ENCODE measurements at regions not wholly inside any gene's neighbourhood (a gene's known extent, or its start where the extent isn't known, plus 50 kb on each side); places are given as distances from the start of the nearest gene placed in this dataset.

DNA sequence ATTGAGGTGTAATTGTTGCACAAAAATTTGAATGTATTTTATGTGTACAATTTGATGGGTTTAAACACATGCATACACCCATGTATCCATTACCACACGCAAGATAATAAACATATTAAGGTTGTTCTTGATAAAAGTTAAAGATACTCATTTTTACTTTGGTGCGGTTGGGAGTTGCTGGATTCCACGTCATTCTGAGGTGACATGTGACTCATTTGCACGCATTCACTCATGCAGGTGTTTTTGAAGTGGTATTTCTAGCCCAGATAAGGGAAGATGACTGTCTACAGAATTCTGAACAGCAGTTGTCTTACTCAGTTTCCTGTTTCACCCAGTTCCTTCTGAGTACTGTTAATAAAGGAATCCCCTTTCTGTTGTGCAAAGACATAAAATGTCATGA lies 142.0 kb downstream of the RTL3 start:
- Histone ChIP-seq H3K36me3 (no peaks in the 10 kb centered on the region), H3K27me3 (no peaks in the 10 kb centered on the region), H3K27ac (no peak overlapping the region), H3K4me1 (ENCODE audit: control insufficient read depth in 1 of 2, insufficient read depth in 1 of 2, low read depth in 1 of 2, low read length in 1 of 2) (no peaks in the 10 kb centered on the region), H3K4me3 (ENCODE audit: low read depth in 1 of 2, low read length in 1 of 2) (no peak overlapping the region), H3K9me3 (no peaks in the 10 kb centered on the region)
- TF ChIP-seq, protein P1, sequence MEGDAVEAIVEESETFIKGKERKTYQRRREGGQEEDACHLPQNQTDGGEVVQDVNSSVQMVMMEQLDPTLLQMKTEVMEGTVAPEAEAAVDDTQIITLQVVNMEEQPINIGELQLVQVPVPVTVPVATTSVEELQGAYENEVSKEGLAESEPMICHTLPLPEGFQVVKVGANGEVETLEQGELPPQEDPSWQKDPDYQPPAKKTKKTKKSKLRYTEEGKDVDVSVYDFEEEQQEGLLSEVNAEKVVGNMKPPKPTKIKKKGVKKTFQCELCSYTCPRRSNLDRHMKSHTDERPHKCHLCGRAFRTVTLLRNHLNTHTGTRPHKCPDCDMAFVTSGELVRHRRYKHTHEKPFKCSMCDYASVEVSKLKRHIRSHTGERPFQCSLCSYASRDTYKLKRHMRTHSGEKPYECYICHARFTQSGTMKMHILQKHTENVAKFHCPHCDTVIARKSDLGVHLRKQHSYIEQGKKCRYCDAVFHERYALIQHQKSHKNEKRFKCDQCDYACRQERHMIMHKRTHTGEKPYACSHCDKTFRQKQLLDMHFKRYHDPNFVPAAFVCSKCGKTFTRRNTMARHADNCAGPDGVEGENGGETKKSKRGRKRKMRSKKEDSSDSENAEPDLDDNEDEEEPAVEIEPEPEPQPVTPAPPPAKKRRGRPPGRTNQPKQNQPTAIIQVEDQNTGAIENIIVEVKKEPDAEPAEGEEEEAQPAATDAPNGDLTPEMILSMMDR (IDR thresholded peaks at IDR 0.05): no peak

DNA sequence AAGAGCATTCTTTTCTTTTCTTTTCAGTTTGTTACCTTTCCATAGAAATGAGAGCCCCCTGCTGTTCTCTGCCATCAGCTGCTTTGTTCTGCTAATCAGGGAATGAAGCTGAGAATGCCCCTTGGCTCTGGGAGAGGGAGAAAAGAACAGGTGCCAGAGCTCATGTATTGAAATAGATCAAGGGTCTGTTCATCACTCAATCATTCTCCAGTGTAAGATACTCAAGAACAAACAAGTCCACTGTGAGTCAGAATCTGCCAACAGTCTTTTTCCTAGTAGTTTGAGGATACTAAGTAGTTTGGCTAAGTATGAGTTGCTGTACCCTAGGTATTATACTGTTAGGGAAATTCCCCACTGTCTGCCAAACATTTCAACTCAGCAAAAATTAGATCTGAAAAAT lies 144.3 kb downstream of the RTL3 start:
- TF ChIP-seq, protein P1 (IDR thresholded peaks at IDR 0.05): no peak
- Histone ChIP-seq H3K4me1 (ENCODE audit: control insufficient read depth in 1 of 2, insufficient read depth in 1 of 2, low read depth in 1 of 2, low read length in 1 of 2) (no peaks in the 10 kb centered on the region), H3K27me3 (no peaks in the 10 kb centered on the region), H3K4me3 (ENCODE audit: low read depth in 1 of 2, low read length in 1 of 2) (no peak overlapping the region), H3K9me3 (no peaks in the 10 kb centered on the region), H3K27ac (no peak overlapping the region), H3K36me3 (no peaks in the 10 kb centered on the region)

DNA sequence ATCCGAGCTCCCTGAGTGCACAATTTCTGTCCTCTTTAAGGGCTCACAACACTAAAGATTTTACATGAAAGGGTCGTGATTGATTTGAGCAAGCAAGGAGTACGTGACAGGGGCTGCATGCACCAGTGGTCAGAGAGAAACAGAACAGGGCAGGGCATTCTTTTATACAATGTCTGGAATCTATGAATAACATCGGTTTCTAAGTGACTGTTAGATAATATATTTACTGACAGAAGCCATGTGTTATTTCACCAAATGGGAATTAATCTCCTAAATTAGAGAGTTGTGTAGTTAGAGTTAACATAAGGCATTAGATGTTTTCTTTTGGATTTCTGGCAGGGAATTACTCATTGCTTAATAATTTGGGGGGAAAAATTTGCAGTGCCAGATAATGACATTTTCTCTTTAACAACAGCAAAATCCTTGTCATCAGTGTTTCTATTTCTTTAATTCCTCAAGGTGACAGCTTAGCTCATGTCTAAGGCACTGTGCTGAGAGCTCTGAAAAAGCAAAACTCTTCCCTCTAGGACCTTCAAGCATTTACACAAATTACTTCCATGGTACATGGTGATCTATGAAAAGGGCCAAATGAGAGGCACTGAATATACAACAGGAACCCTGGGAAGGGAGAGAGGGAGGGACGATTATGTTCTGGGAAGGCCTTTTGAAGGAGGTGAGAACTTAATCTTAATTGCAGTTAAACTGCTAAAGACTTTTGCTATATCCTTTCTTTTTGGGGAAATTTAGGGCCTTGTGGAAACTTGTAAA lies 145.0 kb downstream of the RTL3 start:
- no peaks in the 10 kb centered on the region for H3K4me1 ChIP-seq (ENCODE audit: control insufficient read depth in 1 of 2, insufficient read depth in 1 of 2, low read depth in 1 of 2, low read length in 1 of 2)
- TF ChIP-seq, protein P1 (IDR thresholded peaks at IDR 0.05): no peak
- no peak overlapping the region for H3K27ac ChIP-seq
- H3K4me3 ChIP-seq (ENCODE audit: low read depth in 1 of 2, low read length in 1 of 2): no peak overlapping the region
- no peaks in the 10 kb centered on the region for H3K9me3 ChIP-seq
- H3K27me3 ChIP-seq: no peaks in the 10 kb centered on the region
- no peaks in the 10 kb centered on the region for H3K36me3 ChIP-seq

DNA sequence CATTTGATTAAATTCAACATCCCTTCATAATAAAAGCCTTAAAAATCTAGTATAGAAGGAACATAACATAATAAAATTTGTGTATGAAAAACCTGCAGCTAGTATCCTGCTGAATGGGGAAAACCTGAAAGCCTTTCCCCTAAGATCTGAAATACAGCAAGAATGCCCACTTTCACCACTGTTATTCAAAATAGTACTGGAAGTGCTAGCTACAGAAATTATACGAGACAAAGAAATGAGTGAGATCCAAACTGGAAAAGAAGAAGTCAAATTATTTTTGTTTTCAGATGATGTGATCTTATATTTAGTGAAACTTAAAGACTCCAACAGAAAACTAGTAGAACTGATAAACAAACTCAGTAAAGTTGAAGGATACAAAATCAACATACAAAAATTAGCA lies 152.9 kb downstream of the RTL3 start:
- no peaks in the 10 kb centered on the region for H3K4me1 ChIP-seq (ENCODE audit: control insufficient read depth in 1 of 2, insufficient read depth in 1 of 2, low read depth in 1 of 2, low read length in 1 of 2)
- no peak overlapping the region for H3K4me3 ChIP-seq (ENCODE audit: low read depth in 1 of 2, low read length in 1 of 2)
- no peaks in the 10 kb centered on the region for H3K36me3 ChIP-seq
- TF ChIP-seq, protein P1 (IDR thresholded peaks at IDR 0.05): no peak
- no peaks in the 10 kb centered on the region for H3K9me3 ChIP-seq
- H3K27me3 ChIP-seq: no peaks in the 10 kb centered on the region
- no peak overlapping the region for H3K27ac ChIP-seq

DNA sequence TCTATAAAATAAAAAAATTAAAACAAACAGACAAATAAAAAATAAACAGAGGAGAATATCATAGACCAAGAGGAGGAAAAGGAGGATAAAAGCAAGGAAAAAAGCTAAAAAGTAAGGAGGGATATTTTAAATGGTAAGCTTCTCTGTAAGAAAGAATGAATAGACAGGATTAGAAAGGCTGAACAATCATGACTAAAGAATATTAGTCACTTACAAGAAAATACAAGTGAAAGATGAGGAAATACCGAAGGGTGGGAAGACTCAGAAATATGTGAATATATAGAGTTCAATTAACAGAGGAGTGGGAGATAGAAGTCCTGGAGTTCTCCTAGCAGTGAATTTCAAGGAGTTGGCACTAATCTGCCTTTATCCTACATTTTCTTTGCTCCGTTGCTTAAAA lies 162.6 kb downstream of the RTL3 start:
- Histone ChIP-seq H3K4me3 (ENCODE audit: low read depth in 1 of 2, low read length in 1 of 2) (no peak overlapping the region), H3K27me3 (no peaks in the 10 kb centered on the region), H3K4me1 (ENCODE audit: control insufficient read depth in 1 of 2, insufficient read depth in 1 of 2, low read depth in 1 of 2, low read length in 1 of 2) (no peaks in the 10 kb centered on the region), H3K27ac (no peak overlapping the region), H3K9me3 (no peaks in the 10 kb centered on the region), H3K36me3 (no peaks in the 10 kb centered on the region)
- TF ChIP-seq, protein P1 (IDR thresholded peaks at IDR 0.05): no peak
